Hepatocyte (in vitro differentiated cells): ENCODE measurements at regions not wholly inside any gene's neighbourhood (a gene's known extent, or its start where the extent isn't known, plus 50 kb on each side); places are given as distances from the start of the nearest gene placed in this dataset.

Source experiments
- DNase-seq: peaks from one replicate; pipeline ENCODE4 v3.0.0-alpha.2; 2016; ENCODE audit warnings: low spot score
- H2AFZ ChIP-seq: fragments of 200-600 bp; sonication (generic); 2 replicates; pipeline ENCODE4 v1.6.0; 2016; ENCODE audit warnings: antibody characterized with exemption, mild to moderate bottlenecking
- H3K27ac ChIP-seq: fragments of 200-600 bp; sonication (generic); 2 replicates; pipeline ENCODE4 v1.5.1; 2016; ENCODE audit warnings: mild to moderate bottlenecking
- H3K27me3 ChIP-seq: fragments of 200-600 bp; sonication (generic); 2 replicates; pipeline ENCODE4 v1.6.1; 2016
- H3K36me3 ChIP-seq: fragments of 200-600 bp; sonication (generic); replicated peaks from 2 replicates; pipeline ENCODE4 v1.5.1; 2016; ENCODE audit warnings: low read depth; ENCODE audit not compliant: insufficient read depth
- H3K4me1 ChIP-seq: fragments of 200-600 bp; sonication (generic); 2 replicates; pipeline ENCODE4 v1.5.1; 2016; ENCODE audit warnings: mild to moderate bottlenecking, moderate library complexity; ENCODE audit not compliant: insufficient read depth
- H3K4me2 ChIP-seq: fragments of 200-600 bp; sonication (generic); 2 replicates; pipeline ENCODE4 v1.6.0; 2016
- H3K4me3 ChIP-seq: fragments of 200-600 bp; sonication (generic); 2 replicates; pipeline ENCODE4 v1.5.1; 2016; ENCODE audit warnings: mild to moderate bottlenecking
- H3K79me2 ChIP-seq: fragments of 200-600 bp; sonication (generic); 2 replicates; pipeline ENCODE4 v1.6.0; 2017; ENCODE audit warnings: mild to moderate bottlenecking
- H3K9me2 ChIP-seq: fragments of 200-600 bp; sonication (generic); replicated peaks from 2 replicates; pipeline ENCODE4 v1.6.0; 2017; ENCODE audit warnings: mild to moderate bottlenecking; ENCODE audit not compliant: insufficient read depth
- H3K9me3 ChIP-seq: fragments of 200-600 bp; sonication (generic); 2 replicates; pipeline ENCODE4 v1.5.1; 2016; ENCODE audit warnings: low read depth, mild to moderate bottlenecking
- H4K20me1 ChIP-seq: fragments of 200-600 bp; sonication (generic); 2 replicates; pipeline ENCODE4 v1.6.0; 2016; ENCODE audit warnings: mild to moderate bottlenecking; ENCODE audit not compliant: insufficient read depth, poor library complexity, severe bottlenecking
- EZH2 ChIP-seq: fragments of 200-600 bp; sonication (generic); IDR thresholded peaks from 2 replicates; pipeline ENCODE4 v1.6.1; 2016; ENCODE audit warnings: antibody characterized with exemption, mild to moderate bottlenecking, borderline replicate concordance
- EZH2phosphoT487 ChIP-seq: fragments of 200-600 bp; sonication (generic); IDR thresholded peaks from one replicate; pipeline ENCODE4 v1.6.1; 2018; ENCODE audit warnings: antibody characterized with exemption, mild to moderate bottlenecking, low read depth, moderate library complexity; ENCODE audit not compliant: unreplicated experiment, severe bottlenecking
- WGBS: methylation state at CpG from one replicate; pipeline ENCODE4 v1.1.6; 2016; ENCODE audit warnings: low lambda C conversion rate; ENCODE audit errors: missing lambda C conversion rate; 5-methylcytosine and 5-hydroxymethylcytosine counted together
- TF ChIP-seq, protein P1 (sequence below): fragments of 200-600 bp; sonication (generic); IDR thresholded peaks from 2 replicates; pipeline ENCODE4 v1.5.1; 2016; ENCODE audit warnings: antibody characterized with exemption, mild to moderate bottlenecking; ENCODE audit not compliant: poor library complexity

DNA sequence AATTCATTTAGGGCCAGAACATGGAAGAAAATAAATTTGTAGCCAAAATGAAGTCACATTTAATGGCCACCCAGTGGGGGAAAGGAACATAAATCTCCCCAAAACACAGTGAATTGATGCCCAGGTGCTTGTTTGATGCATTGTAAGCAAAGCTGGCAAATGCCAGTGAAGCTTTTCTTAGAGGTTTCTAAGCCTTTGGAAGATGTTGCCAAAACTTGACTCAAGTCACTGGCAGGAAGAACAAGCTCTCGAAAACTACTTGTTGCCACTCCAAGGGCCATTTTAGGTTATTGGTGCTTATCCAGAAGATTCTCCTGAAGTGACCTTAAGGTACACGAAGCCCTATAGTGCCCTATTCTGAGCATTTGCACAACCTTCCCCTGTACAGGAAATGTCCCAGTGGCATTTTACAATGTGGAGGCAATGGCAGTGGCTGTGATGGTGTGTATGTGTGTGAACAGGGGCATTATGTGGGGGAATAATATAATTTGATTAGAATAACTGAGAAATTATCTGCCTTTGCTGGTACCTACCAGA, 89.5 kb upstream of the NOVA1 start:
- H3K4me3 ChIP-seq = no peak overlapping the region
- H3K36me3 ChIP-seq = no peaks in the 10 kb centered on the region
- H3K79me2 ChIP-seq = no peaks in the 10 kb centered on the region
- 91% methylated on average over 2 of the region's 2 CpGs for WGBS
- H3K27ac ChIP-seq = no peak overlapping the region
- no peak for DNase-seq
- H3K27me3 ChIP-seq = no peaks in the 10 kb centered on the region
- H3K9me3 ChIP-seq = no peaks in the 10 kb centered on the region
- H3K4me1 ChIP-seq = no peaks in the 10 kb centered on the region
- no peak overlapping the region for H3K4me2 ChIP-seq
- H4K20me1 ChIP-seq = no peaks in the 10 kb centered on the region
- TF ChIP-seq EZH2 (no peak), EZH2phosphoT487 (no peak)
- TF ChIP-seq, protein P1, sequence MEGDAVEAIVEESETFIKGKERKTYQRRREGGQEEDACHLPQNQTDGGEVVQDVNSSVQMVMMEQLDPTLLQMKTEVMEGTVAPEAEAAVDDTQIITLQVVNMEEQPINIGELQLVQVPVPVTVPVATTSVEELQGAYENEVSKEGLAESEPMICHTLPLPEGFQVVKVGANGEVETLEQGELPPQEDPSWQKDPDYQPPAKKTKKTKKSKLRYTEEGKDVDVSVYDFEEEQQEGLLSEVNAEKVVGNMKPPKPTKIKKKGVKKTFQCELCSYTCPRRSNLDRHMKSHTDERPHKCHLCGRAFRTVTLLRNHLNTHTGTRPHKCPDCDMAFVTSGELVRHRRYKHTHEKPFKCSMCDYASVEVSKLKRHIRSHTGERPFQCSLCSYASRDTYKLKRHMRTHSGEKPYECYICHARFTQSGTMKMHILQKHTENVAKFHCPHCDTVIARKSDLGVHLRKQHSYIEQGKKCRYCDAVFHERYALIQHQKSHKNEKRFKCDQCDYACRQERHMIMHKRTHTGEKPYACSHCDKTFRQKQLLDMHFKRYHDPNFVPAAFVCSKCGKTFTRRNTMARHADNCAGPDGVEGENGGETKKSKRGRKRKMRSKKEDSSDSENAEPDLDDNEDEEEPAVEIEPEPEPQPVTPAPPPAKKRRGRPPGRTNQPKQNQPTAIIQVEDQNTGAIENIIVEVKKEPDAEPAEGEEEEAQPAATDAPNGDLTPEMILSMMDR = no peak
- H3K9me2 ChIP-seq = no peaks in the 10 kb centered on the region
- H2AFZ ChIP-seq = no peak overlapping the region

DNA sequence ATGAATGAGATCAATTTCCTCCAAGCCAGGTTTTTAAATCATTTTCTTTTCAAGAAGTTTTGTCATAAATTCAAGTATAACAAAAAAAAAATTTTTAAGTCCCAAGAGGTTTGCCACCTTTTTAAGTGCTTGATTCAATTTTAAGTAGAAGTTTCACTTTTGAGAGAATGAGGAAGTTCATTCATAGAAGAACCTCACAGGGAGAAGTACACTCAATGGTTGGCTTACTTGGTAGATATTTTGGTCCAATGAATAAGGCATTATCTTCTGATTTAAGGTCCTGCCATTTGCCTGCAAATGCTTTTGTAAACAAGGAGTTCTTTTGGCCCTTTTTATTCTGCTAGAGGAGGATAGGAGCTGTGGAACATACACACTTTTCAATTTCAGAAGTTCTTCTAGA, 96.7 kb upstream of the NOVA1 start:
- Histone ChIP-seq H3K4me1 (no peaks in the 10 kb centered on the region), H2AFZ (no peak overlapping the region), H3K36me3 (no peaks in the 10 kb centered on the region), H3K27ac (no peak overlapping the region), H3K27me3 (no peaks in the 10 kb centered on the region), H3K79me2 (no peaks in the 10 kb centered on the region), H4K20me1 (no peaks in the 10 kb centered on the region), H3K4me3 (no peak overlapping the region), H3K4me2 (no peak overlapping the region), H3K9me3 (no peaks in the 10 kb centered on the region), H3K9me2 (no peaks in the 10 kb centered on the region)
- no peak for DNase-seq
- TF ChIP-seq, protein P1 = no peak
- TF ChIP-seq EZH2 = no peak
- no peak for TF ChIP-seq EZH2phosphoT487

- no peaks in the 10 kb centered on the region for H3K79me2 ChIP-seq
- no peak overlapping the region for H2AFZ ChIP-seq
- no peaks in the 10 kb centered on the region for H3K9me3 ChIP-seq
- H3K27me3 ChIP-seq = no peaks in the 10 kb centered on the region
- 46% methylated on average over 4 of the region's 4 CpGs for WGBS
- no peaks in the 10 kb centered on the region for H3K9me2 ChIP-seq
- H3K4me3 ChIP-seq = no peak overlapping the region
- H4K20me1 ChIP-seq = no peaks in the 10 kb centered on the region
- no peak overlapping the region for H3K4me2 ChIP-seq
- TF ChIP-seq, protein P1 = no peak
- TF ChIP-seq EZH2phosphoT487 = no peak
- no peaks in the 10 kb centered on the region for H3K36me3 ChIP-seq
- no peak for DNase-seq
- H3K27ac ChIP-seq = no peak overlapping the region
- H3K4me1 ChIP-seq = no peaks in the 10 kb centered on the region
Measured at GRCh38 chr14:26702721-26703230, 104.9 kb upstream of the NOVA1 start.

DNA sequence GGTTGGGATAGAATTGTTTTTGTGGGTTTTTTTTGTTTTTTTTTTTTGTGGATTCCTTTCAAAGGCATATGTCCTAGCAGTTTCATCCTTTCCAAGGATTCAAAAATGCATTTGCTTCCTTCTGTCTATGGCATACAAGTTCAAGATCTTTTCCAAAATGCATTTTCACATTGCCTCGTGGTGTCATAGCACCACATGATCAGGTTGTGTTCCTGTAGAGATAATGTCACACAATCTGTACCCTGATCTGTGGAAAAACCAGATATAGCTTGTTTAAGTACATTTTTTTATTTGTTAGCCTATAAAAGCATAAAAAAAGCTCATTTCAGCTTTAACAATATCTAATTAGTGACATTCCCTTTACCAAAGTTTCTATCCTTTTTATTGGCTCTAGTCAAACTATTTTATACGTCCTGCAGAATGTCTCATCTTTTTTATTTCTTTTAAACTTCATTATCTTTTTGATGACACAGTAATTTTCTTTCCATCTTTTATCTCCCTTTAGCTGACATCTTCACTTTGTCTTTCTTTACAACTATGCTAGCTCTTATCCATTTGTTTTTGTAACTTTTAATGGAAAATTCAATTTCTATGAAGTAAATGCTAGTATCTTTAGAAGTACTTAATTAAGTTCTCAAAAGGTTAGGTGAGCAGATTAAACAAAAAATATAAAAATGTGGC, 106.0 kb upstream of the NOVA1 start:
- Histone ChIP-seq H3K4me2 (no peak overlapping the region), H4K20me1 (no peaks in the 10 kb centered on the region), H3K27me3 (no peaks in the 10 kb centered on the region), H3K79me2 (no peaks in the 10 kb centered on the region), H3K4me1 (no peaks in the 10 kb centered on the region), H3K9me2 (no peaks in the 10 kb centered on the region), H2AFZ (no peak overlapping the region), H3K36me3 (no peaks in the 10 kb centered on the region), H3K27ac (no peak overlapping the region), H3K4me3 (no peak overlapping the region), H3K9me3 (no peaks in the 10 kb centered on the region)
- WGBS = 83% methylated on average over 2 of the region's 2 CpGs
- TF ChIP-seq, protein P1 = no peak
- no peak for TF ChIP-seq EZH2phosphoT487
- no peak for DNase-seq
